Activated naive CD4-positive, alpha-beta T cell treated with anti-CD3 and anti-CD28 coated beads, Interleukin-2, amount 50 U/mL, for 24 hours (primary cell): ENCODE measurements at regions not wholly inside any gene's neighbourhood (a gene's known extent, or its start where the extent isn't known, plus 50 kb on each side); places are given as distances from the start of the nearest gene placed in this dataset.

Source experiments
- H3K27ac Mint-ChIP-seq: one replicate; pipeline ENCODE4 v1.8.0; 2021; ENCODE audit warnings: mild to moderate bottlenecking, mixed read lengths
- H3K27me3 Mint-ChIP-seq: one replicate; pipeline ENCODE4 v1.8.0; 2021; ENCODE audit warnings: mixed read lengths
- H3K36me3 Mint-ChIP-seq: one replicate; pipeline ENCODE4 v1.8.0; 2021; ENCODE audit warnings: mixed read lengths
- H3K4me1 Mint-ChIP-seq: one replicate; pipeline ENCODE4 v1.8.0; 2021; ENCODE audit warnings: mixed read lengths
- H3K4me3 Mint-ChIP-seq: one replicate; pipeline ENCODE4 v1.8.0; 2021; ENCODE audit warnings: mild to moderate bottlenecking, mixed read lengths
- H3K9me3 Mint-ChIP-seq: one replicate; pipeline ENCODE4 v1.8.0; 2021; ENCODE audit warnings: mixed read lengths

GRCh38 chr14:42319996-42320395 lies 713.3 kb downstream of the LRFN5 start:
- Mint-ChIP-seq H3K36me3 (no peaks in the 10 kb centered on the region), H3K4me1 (no peaks in the 10 kb centered on the region), H3K9me3 (no peaks in the 10 kb centered on the region), H3K27ac (no peak overlapping the region), H3K27me3 (no peaks in the 10 kb centered on the region), H3K4me3 (no peak overlapping the region)

GRCh38 chr14:42316693-42317092 lies 710.0 kb downstream of the LRFN5 start:
- Mint-ChIP-seq H3K4me3 (no peak overlapping the region), H3K27me3 (no peaks in the 10 kb centered on the region), H3K4me1 (no peaks in the 10 kb centered on the region), H3K9me3 (no peaks in the 10 kb centered on the region), H3K27ac (no peak overlapping the region), H3K36me3 (no peaks in the 10 kb centered on the region)

- Mint-ChIP-seq H3K9me3 (peaks cover 11% of the 10 kb centered on the region), H3K27me3 (no peaks in the 10 kb centered on the region), H3K4me3 (no peak overlapping the region), H3K36me3 (no peaks in the 10 kb centered on the region), H3K4me1 (no peaks in the 10 kb centered on the region), H3K27ac (no peak overlapping the region)
These were observed 705.2 kb downstream of the LRFN5 start for GRCh38 chr14:42311876-42312275.

GRCh38 chr14:42307239-42307825 lies 700.7 kb downstream of the LRFN5 start:
- Mint-ChIP-seq H3K36me3 (no peaks in the 10 kb centered on the region), H3K27ac (no peak overlapping the region), H3K27me3 (no peaks in the 10 kb centered on the region), H3K4me1 (no peaks in the 10 kb centered on the region), H3K4me3 (no peak overlapping the region), H3K9me3 (peaks cover 23% of the 10 kb centered on the region)

- Mint-ChIP-seq H3K27ac (no peak overlapping the region), H3K4me3 (no peak overlapping the region), H3K27me3 (no peaks in the 10 kb centered on the region), H3K4me1 (no peaks in the 10 kb centered on the region), H3K36me3 (no peaks in the 10 kb centered on the region), H3K9me3 (peaks cover 10% of the 10 kb centered on the region)
These were observed 693.0 kb downstream of the LRFN5 start for GRCh38 chr14:42299692-42300091.

- Mint-ChIP-seq H3K27ac (no peak overlapping the region), H3K27me3 (no peaks in the 10 kb centered on the region), H3K4me1 (no peaks in the 10 kb centered on the region), H3K9me3 (peaks cover 6% of the 10 kb centered on the region), H3K4me3 (no peak overlapping the region), H3K36me3 (no peaks in the 10 kb centered on the region)
These were observed 686.5 kb downstream of the LRFN5 start for GRCh38 chr14:42293180-42293579.

GRCh38 chr14:42277840-42278239 lies 671.2 kb downstream of the LRFN5 start:
- Mint-ChIP-seq H3K27me3 (no peaks in the 10 kb centered on the region), H3K4me3 (no peak overlapping the region), H3K36me3 (no peaks in the 10 kb centered on the region), H3K27ac (no peak overlapping the region), H3K4me1 (no peaks in the 10 kb centered on the region), H3K9me3 (no peaks in the 10 kb centered on the region)

- H3K27ac Mint-ChIP-seq = no peak overlapping the region
- H3K36me3 Mint-ChIP-seq = no peaks in the 10 kb centered on the region
- no peaks in the 10 kb centered on the region for H3K27me3 Mint-ChIP-seq
- no peak overlapping the region for H3K4me3 Mint-ChIP-seq
- H3K4me1 Mint-ChIP-seq = no peaks in the 10 kb centered on the region
- H3K9me3 Mint-ChIP-seq = peaks cover 14% of the 10 kb centered on the region
These were observed 662.6 kb downstream of the LRFN5 start for GRCh38 chr14:42269234-42269633.

GRCh38 chr14:42248131-42248530 lies 641.5 kb downstream of the LRFN5 start:
- Mint-ChIP-seq H3K36me3 (no peaks in the 10 kb centered on the region), H3K27me3 (no peaks in the 10 kb centered on the region), H3K4me1 (no peaks in the 10 kb centered on the region), H3K4me3 (no peak overlapping the region), H3K27ac (no peak overlapping the region), H3K9me3 (peaks cover 9% of the 10 kb centered on the region)

GRCh38 chr14:42241101-42241500 lies 634.4 kb downstream of the LRFN5 start:
- no peaks in the 10 kb centered on the region for H3K36me3 Mint-ChIP-seq
- H3K27me3 Mint-ChIP-seq = no peaks in the 10 kb centered on the region
- no peak overlapping the region for H3K27ac Mint-ChIP-seq
- no peaks in the 10 kb centered on the region for H3K4me1 Mint-ChIP-seq
- H3K4me3 Mint-ChIP-seq = no peak overlapping the region
- peaks cover 12% of the 10 kb centered on the region for H3K9me3 Mint-ChIP-seq

- Mint-ChIP-seq H3K27ac (no peak overlapping the region), H3K4me3 (no peak overlapping the region), H3K27me3 (no peaks in the 10 kb centered on the region), H3K36me3 (no peaks in the 10 kb centered on the region), H3K9me3 (no peaks in the 10 kb centered on the region), H3K4me1 (no peaks in the 10 kb centered on the region)
These were observed 623.3 kb downstream of the LRFN5 start for GRCh38 chr14:42229976-42230375.

- H3K4me1 Mint-ChIP-seq = no peaks in the 10 kb centered on the region
- no peak overlapping the region for H3K27ac Mint-ChIP-seq
- H3K4me3 Mint-ChIP-seq = no peak overlapping the region
- peaks cover under 1% of the 10 kb centered on the region for H3K27me3 Mint-ChIP-seq
- no peaks in the 10 kb centered on the region for H3K9me3 Mint-ChIP-seq
- no peaks in the 10 kb centered on the region for H3K36me3 Mint-ChIP-seq
These were observed 622.6 kb downstream of the LRFN5 start for GRCh38 chr14:42229294-42229693.

GRCh38 chr14:42228611-42229010 lies 621.9 kb downstream of the LRFN5 start:
- Mint-ChIP-seq H3K27me3 (peaks cover 2% of the 10 kb centered on the region), H3K27ac (no peak overlapping the region), H3K36me3 (no peaks in the 10 kb centered on the region)

GRCh38 chr14:42224053-42224888 lies 617.6 kb downstream of the LRFN5 start:
- no peak overlapping the region for H3K4me3 Mint-ChIP-seq
- H3K9me3 Mint-ChIP-seq = no peaks in the 10 kb centered on the region
- H3K27me3 Mint-ChIP-seq = peaks cover 2% of the 10 kb centered on the region
- no peak overlapping the region for H3K27ac Mint-ChIP-seq
- no peaks in the 10 kb centered on the region for H3K4me1 Mint-ChIP-seq
- H3K36me3 Mint-ChIP-seq = no peaks in the 10 kb centered on the region

More at GRCh38 chr14:42228611-42229010, 621.9 kb downstream of the LRFN5 start:
- Mint-ChIP-seq H3K4me1 (no peaks in the 10 kb centered on the region), H3K4me3 (no peak overlapping the region), H3K9me3 (no peaks in the 10 kb centered on the region)

GRCh38 chr14:42222924-42223471 lies 616.3 kb downstream of the LRFN5 start:
- Mint-ChIP-seq H3K27ac (no peak overlapping the region), H3K36me3 (no peaks in the 10 kb centered on the region), H3K27me3 (peaks cover 2% of the 10 kb centered on the region), H3K4me3 (no peak overlapping the region), H3K4me1 (no peaks in the 10 kb centered on the region), H3K9me3 (no peaks in the 10 kb centered on the region)

GRCh38 chr14:42214981-42215491 lies 608.4 kb downstream of the LRFN5 start:
- no peaks in the 10 kb centered on the region for H3K27me3 Mint-ChIP-seq
- no peak overlapping the region for H3K4me3 Mint-ChIP-seq

More at GRCh38 chr14:42214981-42215491, 608.4 kb downstream of the LRFN5 start:
- H3K4me1 Mint-ChIP-seq = no peaks in the 10 kb centered on the region
- no peaks in the 10 kb centered on the region for H3K36me3 Mint-ChIP-seq
- H3K27ac Mint-ChIP-seq = no peak overlapping the region
- H3K9me3 Mint-ChIP-seq = no peaks in the 10 kb centered on the region
